Activated gamma-delta T cell treated with Interleukin-2 at 50 U/mL for 16 hours (primary cell): ENCODE measurements at regions not wholly inside any gene's neighbourhood (a gene's known extent, or its start where the extent isn't known, plus 50 kb on each side); places are given as distances from the start of the nearest gene placed in this dataset.

Experiments used
- DNase-seq: peaks from one replicate; pipeline ENCODE4 v3.0.0-alpha.2; 2020

DNA sequence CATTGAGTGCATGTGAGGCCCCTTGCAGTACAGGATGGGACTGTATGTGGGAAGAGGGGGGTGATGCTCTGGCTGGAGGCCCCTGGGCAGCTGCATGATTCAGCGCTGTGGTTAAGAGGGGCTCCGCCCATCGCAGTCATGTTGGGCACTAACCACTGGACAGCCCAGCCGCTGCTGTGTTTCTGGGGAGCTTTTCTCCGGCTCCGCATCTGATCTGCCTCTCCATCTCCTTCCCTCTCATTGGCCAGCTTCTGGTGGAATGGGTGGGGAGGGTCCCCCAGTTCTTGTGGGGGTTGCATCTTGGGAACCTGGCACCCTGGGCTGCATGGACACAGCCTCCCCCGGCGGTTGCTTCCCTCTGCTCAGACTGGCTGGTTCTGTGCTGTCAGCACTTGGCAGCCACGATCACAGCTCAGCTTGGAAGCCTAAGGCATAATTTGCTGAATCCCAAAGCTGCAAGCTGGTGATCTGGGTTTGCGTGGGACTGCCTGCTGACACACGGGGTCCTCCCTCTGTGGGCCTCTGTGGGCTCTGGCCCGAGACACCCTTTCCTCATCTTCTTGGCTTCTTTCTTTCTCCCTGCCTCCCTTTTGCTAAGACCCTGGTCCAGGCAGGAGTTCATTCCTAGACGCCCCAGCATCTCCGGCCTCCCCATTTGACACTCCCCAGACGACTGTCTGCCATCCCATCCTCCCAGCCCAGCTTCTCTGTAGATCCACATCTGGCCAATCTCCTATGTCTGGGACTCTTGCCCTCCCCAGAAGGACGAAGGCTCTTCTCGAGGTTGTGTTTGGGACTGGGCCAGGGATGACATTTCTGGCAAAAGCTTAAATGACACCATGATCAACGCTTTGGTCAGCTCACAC lies 168.3 kb downstream of the SEC14L1 start:
- no peak for DNase-seq

GRCh38 chr17:77310336-77310735 lies 169.6 kb downstream of the SEC14L1 start:
- DNase-seq = no peak

GRCh38 chr17:77311371-77311981 lies 170.7 kb downstream of the SEC14L1 start:
- DNase-seq = no peak

GRCh38 chr17:77312061-77312701 lies 171.4 kb downstream of the SEC14L1 start:
- DNase-seq = no peak

DNA sequence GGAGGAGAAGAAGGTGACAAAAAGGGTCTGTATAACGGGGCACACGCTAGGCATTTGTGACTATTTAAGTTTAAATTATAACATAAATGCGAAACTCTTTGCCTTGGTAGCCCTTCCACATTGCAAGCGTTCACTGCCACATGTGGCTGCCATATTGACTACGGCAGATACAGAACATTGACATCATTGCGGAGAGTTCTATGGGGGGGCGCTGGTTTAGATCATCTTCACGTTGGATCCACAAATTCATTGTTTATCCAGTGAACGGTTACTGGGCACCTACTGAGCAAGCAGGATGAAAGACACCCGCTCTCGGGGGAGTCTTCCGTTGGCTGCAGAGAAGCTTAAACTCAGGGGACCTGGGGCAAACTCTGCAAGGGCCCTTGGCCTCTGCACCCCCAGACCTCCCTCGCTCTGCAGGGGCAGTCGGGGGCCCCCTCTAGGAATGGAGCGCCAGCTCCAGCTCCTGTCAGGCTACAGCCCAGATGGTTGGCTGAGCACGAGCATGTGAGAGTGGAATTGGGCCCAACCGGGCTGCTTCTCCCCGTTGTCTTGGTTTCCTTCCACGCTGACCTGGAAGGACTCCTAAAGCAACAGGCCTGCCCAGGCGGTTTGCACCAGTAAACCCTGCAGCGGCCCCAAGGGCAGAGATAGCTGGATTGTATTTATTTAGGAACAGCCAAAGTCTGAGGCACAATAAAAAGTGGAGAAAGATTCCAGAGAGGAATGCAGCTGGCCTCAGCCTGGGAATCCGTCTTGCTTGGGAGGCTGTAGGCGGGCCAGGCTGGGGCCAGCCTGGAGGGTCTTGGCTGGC lies 172.2 kb downstream of the SEC14L1 start:
- DNase-seq = no peak

GRCh38 chr17:77313831-77314230 lies 173.1 kb downstream of the SEC14L1 start:
- DNase-seq = no peak

DNA sequence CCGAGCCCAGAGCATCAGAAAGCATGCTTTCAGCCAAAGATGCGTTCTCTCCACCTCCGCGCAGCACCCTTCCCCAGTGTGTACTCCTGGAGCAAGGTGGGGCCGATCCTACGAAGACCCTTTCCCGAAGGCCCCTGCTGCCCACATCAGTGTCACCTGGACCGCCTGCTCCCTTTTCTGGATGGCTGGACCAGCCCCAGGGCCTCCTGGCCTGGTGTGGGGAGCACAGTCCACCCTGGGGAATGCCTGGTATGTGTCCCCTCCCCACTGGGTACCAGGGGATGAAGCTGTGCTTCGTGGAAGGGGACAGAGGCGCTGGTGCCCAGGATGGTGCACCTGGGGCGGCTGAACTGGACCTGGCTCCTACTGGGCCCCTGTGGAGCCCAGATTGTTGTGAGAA lies 173.8 kb downstream of the SEC14L1 start:
- no peak for DNase-seq

- no peak for DNase-seq
Observed at GRCh38 chr17:77315010-77315409, 174.2 kb downstream of the SEC14L1 start.

GRCh38 chr17:77315551-77316190 lies 174.9 kb downstream of the SEC14L1 start:
- DNase-seq = no peak

DNA sequence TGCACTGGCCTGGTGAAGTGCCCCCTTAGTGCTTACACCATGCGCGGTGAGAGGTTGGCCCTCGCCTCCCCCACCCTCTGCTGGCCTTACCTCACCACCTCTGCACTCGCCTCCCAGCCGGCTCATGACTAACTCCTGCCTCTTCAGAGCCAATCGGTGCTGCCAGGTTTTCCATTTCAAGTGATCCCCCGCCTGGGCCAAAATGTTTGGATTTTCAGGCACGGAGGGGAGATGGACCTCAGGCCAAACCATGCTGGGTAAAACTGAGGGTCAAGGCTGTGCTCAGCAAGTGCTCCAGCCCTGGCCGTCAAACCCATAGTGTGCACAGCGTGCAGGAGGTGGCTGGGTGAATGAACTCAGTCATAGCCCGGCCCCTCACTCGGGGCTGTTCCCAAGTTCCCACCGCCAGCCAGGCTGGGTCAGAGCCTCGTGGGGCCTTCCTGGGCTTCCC lies 175.4 kb downstream of the SEC14L1 start:
- DNase-seq = no peak

DNA sequence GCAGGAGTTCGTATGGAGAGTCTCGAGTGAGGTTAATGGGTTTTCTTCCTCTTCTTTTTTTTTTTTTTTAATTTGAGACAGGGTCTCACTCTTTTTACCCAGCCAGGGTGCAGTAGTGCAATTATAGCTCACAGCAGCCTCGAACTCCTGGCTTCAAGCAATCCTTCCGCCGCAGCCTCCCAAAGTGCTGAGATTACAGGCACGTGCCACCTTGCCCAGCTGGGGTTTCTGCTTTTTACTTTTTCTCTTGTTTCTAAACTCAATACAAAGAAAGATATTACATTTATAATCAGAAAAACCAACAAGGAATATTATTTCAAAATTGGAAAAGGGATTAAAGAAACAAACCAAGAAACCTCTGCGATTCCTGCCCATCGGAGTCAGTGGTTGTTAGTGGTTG lies 175.9 kb downstream of the SEC14L1 start:
- no peak for DNase-seq

- DNase-seq = no peak
Observed at GRCh38 chr17:77317091-77317750, 176.5 kb downstream of the SEC14L1 start.

GRCh38 chr17:77318021-77318420 lies 177.3 kb downstream of the SEC14L1 start:
- DNase-seq = no peak

- DNase-seq = no peak
Observed at GRCh38 chr17:77318491-77319210, 177.9 kb downstream of the SEC14L1 start.

DNA sequence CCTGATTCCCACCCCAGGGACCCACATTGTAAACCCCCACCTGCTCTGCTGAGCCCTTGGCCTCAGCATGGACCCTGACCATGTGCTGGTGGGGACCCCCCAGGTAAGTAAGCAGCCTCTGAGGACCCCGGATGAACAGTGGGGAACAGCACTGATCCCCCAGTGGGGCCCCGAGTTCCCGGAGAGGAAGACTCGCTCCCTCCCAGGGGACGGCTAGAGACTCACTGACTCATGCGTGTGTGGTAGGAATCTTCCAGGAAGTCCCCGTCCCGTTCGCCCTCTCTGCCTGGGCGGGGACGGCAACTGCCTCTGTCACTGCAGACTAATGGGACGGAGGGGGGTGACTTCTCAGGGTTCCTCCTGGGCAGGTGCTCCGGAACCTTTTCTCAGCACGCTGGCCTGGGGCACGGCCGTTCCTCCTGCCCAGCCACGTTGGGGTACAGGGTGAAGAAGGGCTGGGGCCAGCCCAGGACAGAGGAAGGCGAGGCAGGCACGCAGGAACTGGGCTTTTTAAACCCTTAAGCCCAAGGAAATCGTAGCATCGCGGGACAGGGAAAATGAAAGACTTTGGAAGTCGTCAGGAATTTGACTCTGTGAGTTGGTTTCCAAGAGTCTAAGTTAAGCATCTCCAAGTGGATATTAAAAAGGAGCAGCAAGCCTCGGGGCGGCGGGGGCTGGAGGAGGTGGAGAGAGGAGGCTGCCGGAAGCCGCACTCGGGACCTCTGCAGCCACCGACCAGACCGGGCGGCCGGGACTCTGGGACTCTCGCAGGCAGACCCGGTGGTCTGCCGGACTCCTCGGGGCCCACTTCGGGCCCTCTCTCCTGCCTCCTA lies 178.7 kb downstream of the SEC14L1 start:
- DNase-seq = no peak

DNA sequence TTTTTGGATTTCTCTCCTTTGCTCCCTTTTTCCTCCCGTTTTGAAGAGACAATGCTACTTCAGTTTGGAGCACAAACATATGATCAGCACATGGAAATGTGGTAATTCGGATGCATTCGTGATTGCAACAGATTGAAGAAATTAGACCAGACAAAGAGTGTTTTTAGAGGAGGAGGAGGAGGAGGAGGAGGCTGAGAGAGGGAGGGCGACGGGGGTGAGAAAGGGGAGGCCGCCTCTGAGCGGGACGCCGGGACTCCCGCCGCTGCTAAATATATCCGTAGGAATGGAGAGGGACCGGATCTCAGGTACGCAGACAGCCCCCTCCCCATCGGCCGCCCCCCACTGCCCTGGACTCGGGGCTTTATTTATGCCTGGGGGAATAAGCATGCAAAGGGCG lies 179.3 kb downstream of the SEC14L1 start:
- no peak for DNase-seq

DNA sequence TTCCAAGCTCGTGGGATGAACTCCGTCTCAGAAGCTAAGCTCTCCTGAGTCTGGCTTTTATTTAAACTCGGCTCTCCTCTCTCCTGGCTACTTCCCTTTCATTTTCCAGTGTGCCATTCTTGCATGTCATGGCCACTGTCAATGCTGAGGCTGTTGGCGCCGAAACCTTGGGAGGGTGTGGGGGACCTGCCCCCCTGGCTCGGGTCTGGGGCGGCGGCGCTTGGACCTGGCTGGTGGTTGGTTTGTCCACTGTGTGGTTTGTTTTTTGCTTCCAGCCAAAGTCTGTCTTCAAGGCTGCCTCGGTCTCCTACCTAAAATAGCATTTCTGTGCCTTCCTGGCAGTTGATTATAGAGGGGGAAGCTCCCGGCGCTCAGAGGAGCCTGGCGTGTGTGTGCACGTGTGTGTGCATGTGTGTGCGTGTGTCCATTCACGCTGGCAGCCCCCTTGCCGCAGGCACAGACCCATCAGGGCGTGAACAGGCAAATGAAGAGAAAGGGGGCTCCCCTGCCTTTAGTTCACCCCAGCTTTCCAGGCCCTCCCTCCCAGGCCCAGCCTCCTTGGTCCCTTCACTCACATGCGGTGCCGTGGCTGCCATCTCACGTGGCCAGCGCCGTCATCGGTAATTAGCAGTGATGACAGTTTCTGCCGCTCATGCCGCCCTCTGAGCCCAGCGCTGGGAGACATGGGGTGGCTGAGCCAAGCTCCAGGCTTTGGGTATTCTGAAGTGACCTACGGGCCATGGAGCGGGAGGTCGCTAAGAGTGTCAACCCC lies 179.9 kb downstream of the SEC14L1 start:
- DNase-seq = no peak

GRCh38 chr17:77321649-77322513 lies 181.1 kb downstream of the SEC14L1 start:
- no peak for DNase-seq
